Activated CD4-positive, alpha-beta memory T cell treated with anti-CD3 and anti-CD28 coated beads for 36 hours (primary cell): ENCODE measurements at regions not wholly inside any gene's neighbourhood (a gene's known extent, or its start where the extent isn't known, plus 50 kb on each side); places are given as distances from the start of the nearest gene placed in this dataset.
"Not testable (repeated sequence)": the region's sequence is repeated elsewhere in the genome, so short reads cannot be mapped to it uniquely, and the experiment has no call there.

Experiments used
- CTCF ChIA-PET: fragments of 350-600 bp; sonication (Branson Sonifier 250); formaldehyde crosslinking; loops from one replicate; lab custom pipeline; 2021; ENCODE audit warnings: antibody characterized with exemption, inconsistent platforms; lab: Charles Lee
- POLR2A ChIA-PET: fragments of 350-600 bp; sonication (Branson Sonifier 250); formaldehyde crosslinking; loops from one replicate; lab custom pipeline; 2021; ENCODE audit warnings: antibody characterized with exemption; lab: Charles Lee
- DNase-seq: peaks from one replicate; pipeline ENCODE4 v3.0.0-alpha.2; 2020
- H3K27ac Mint-ChIP-seq: one replicate; pipeline ENCODE4 v1.8.0; 2021; ENCODE audit warnings: mixed read lengths
- H3K27me3 Mint-ChIP-seq: one replicate; pipeline ENCODE4 v1.8.0; 2021; ENCODE audit warnings: mixed read lengths
- H3K36me3 Mint-ChIP-seq: one replicate; pipeline ENCODE4 v1.8.0; 2021; ENCODE audit warnings: mixed read lengths
- H3K4me1 Mint-ChIP-seq: one replicate; pipeline ENCODE4 v1.8.0; 2021; ENCODE audit warnings: low read depth, mixed read lengths
- H3K4me3 Mint-ChIP-seq: one replicate; pipeline ENCODE4 v1.8.0; 2021; ENCODE audit warnings: mild to moderate bottlenecking, mixed read lengths
- H3K9me3 Mint-ChIP-seq: one replicate; pipeline ENCODE4 v1.8.0; 2021; ENCODE audit warnings: mixed read lengths
- intact Hi-C: fragments of 100-400 bp; cut with micrococcal nuclease; formaldehyde crosslinking; loops from one replicate; pipeline ENCODE4 v1.15.1; 2023

DNA sequence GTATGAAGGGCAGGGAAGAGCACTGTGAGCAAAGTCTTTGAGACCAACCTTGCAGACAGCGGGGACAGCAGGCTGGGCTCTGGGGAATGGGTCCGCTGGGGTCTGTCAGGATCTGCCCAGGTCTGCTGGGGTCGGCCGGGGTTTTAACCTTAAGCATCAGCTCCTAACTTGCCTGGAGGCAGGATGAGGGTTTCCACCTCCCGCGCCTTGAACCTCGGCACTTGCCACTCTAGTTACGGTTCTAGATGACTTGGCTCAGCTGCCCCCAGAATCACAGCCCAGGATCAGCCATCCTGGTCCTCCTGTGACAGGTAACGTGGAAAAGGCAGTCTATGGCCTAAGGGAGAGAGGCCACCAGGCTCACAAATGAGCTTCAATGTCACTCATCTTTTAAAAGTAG lies 50.4 kb upstream of the CACUL1 start:
- H3K27ac Mint-ChIP-seq, result no peak overlapping the region
- no peak overlapping the region for H3K4me3 Mint-ChIP-seq
- no peak for DNase-seq
- ChIA-PET CTCF (no interaction called here), POLR2A (no interaction called here)
- no peaks in the 10 kb centered on the region for H3K4me1 Mint-ChIP-seq
- no peaks in the 10 kb centered on the region for H3K9me3 Mint-ChIP-seq
- intact Hi-C loops, result no loop called here
- H3K27me3 Mint-ChIP-seq, result peaks cover 1% of the 10 kb centered on the region
- H3K36me3 Mint-ChIP-seq, result no peaks in the 10 kb centered on the region

- Mint-ChIP-seq H3K9me3 (no peaks in the 10 kb centered on the region), H3K27ac (no peak overlapping the region), H3K4me3 (no peak overlapping the region), H3K36me3 (no peaks in the 10 kb centered on the region), H3K4me1 (no peaks in the 10 kb centered on the region), H3K27me3 (no peaks in the 10 kb centered on the region)
- intact Hi-C loops, result no loop called here
- CTCF ChIA-PET, result no interaction called here
- no peak for DNase-seq
- POLR2A ChIA-PET, result no interaction called here
Measured at GRCh38 chr10:118807512-118808305, 52.9 kb upstream of the CACUL1 start.

DNA sequence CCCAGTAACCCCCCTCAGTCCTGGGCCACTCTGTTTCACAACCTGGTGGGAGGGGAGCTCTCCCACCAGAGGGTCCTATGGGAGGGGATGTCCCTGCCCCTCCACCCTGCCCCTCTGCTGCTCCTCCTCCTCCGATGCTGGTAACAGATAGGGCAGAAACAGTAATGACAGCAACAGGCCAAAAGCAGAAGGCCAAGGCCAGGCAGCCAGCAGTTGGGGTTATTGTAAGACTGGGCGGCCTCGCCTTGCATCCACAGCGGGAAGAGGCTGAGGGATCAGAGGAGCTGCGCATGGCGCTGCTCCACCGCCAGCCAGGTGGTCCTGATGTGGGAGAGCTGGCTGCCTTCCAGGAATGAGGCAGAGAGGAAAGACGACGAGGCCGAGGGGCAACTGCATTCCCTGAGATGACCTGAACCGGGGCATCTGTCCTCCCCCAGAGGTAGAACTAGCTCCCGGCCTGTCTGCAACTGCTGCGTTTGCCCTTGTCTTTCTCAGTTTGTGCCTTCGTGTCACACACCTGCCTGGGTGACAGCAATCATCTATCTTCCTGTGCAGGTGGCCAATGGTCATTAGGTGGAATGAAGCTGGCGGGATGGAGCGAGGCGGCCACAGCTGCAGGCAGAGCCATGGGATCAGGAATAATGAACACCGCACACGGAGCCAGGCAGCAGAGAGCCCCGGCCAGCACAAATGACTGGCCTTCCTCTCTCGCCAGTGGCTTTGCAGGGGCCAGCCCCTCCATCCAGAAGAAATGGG lies 54.0 kb upstream of the CACUL1 start:
- POLR2A ChIA-PET, result no interaction called here
- no peak for DNase-seq
- Mint-ChIP-seq H3K27ac (no peak overlapping the region), H3K9me3 (no peaks in the 10 kb centered on the region), H3K27me3 (peaks cover 3% of the 10 kb centered on the region), H3K4me1 (no peaks in the 10 kb centered on the region), H3K36me3 (no peaks in the 10 kb centered on the region), H3K4me3 (no peak overlapping the region)
- intact Hi-C loops, result no loop called here
- CTCF ChIA-PET, result no interaction called here

DNA sequence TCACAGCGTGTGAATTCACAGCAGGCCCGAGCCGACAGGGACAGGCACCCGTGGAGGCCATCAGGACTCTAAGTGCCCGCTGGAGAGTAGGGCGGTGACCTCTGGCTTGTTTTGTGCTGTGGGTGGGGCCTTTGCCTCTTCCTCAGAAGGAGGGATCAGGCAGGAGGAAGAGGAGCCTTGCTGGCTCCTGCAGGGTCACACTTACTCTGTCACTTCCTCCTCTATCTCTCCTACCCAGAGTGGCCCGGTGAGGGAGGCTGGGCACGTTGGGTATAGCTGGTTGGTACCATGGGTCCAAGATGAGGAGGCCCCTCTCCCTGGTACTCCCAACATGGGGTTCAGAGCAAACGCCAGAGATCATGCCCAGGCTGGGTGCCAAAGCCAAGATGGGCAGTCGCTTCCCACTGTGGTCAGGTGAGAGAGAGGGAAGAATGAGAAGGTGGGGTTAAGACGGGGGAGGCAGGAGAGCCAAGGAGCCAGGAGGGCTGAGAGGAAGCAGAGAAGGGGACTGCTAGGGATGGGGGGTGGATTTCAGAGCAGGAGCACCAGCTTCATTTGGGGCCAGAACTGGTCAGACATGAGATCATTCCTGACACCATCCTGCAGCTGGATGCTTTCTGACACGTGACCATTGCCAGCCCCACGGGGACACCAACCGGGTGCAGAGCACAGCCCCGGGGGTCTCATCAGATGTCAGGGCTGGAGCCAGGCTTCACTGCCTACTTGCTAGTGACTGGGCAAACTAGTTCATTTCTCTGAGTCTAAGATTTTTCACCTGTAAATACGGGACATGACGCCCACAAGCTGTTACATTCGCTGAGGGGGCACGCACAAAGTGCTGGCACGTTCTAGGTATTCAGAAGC lies 54.8 kb upstream of the CACUL1 start:
- no peak for DNase-seq
- ChIA-PET POLR2A (no interaction called here), CTCF (no interaction called here)
- H3K27me3 Mint-ChIP-seq, result peaks cover 3% of the 10 kb centered on the region
- H3K36me3 Mint-ChIP-seq, result no peaks in the 10 kb centered on the region
- no peak overlapping the region for H3K27ac Mint-ChIP-seq
- H3K9me3 Mint-ChIP-seq, result no peaks in the 10 kb centered on the region
- H3K4me3 Mint-ChIP-seq, result no peak overlapping the region
- H3K4me1 Mint-ChIP-seq, result no peaks in the 10 kb centered on the region
- intact Hi-C loops, result no loop called here

DNA sequence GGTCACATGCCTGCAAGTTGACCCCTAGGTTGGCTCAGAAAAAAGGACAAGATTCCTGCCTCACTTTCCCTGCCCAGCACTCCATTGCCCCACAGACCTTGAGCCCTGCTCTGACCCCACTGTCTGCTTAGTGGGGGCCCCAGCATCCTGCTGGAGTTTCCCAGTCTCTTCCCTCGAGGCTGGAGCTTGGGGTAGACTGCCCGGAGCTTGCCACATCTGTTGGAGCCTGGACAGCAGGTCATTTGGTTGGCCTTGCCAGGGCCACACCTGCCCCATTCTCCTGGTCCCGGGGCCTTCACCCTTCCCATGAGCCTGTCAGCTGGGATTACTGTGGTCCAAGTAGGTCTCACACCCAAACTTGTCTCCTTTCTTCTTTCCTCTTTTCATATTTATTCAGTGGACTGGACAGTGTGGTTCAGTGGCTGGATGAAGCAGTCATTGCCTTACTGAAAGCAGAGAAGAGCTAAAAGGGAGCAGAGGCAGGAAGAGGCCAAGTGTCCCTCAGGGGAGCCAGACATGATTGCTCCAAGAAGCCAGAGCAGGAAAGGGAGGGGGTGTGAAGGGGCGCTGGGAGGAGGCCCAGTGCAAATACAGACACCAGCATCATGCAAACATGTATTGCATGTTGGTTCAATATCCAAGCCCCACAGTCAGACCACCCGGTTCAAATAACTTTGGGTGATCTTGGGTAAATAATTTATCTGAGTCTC lies 56.2 kb upstream of the CACUL1 start:
- DNase-seq, result no peak
- H3K36me3 Mint-ChIP-seq, result no peaks in the 10 kb centered on the region
- ChIA-PET POLR2A (no interaction called here), CTCF (no interaction called here)
- H3K4me3 Mint-ChIP-seq, result no peak overlapping the region
- no peaks in the 10 kb centered on the region for H3K9me3 Mint-ChIP-seq
- peaks cover 3% of the 10 kb centered on the region for H3K27me3 Mint-ChIP-seq
- H3K27ac Mint-ChIP-seq, result no peak overlapping the region
- no peaks in the 10 kb centered on the region for H3K4me1 Mint-ChIP-seq
- intact Hi-C loops, result no loop called here

- no peak for DNase-seq
- ChIA-PET CTCF (no interaction called here), POLR2A (no interaction called here)
- no peaks in the 10 kb centered on the region for H3K4me1 Mint-ChIP-seq
- no peaks in the 10 kb centered on the region for H3K36me3 Mint-ChIP-seq
- intact Hi-C loops, result no loop called here
- H3K4me3 Mint-ChIP-seq, result no peak overlapping the region
- H3K27me3 Mint-ChIP-seq, result peaks cover 3% of the 10 kb centered on the region
- H3K27ac Mint-ChIP-seq, result no peak overlapping the region
- H3K9me3 Mint-ChIP-seq, result no peaks in the 10 kb centered on the region
Measured at GRCh38 chr10:118811675-118812392, 57.1 kb upstream of the CACUL1 start.

DNA sequence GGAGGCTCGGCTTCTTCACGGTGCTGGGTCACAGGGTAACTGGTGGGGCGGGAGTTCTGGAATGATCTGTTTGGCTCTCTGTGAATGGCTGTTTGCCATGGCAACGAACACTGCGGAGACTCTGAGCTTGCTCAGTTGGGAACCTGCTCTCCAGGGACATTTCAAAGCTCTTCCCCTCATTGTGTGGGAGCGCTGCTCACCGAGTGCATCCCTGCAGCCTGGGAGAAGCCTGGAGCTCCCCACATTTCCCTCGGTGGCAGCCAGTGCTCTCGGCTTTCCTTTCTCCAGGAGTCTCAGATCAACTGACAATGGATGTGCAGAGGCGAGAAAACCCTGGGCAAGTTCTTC lies 57.6 kb upstream of the CACUL1 start:
- ChIA-PET POLR2A (no interaction called here), CTCF (no interaction called here)
- no peaks in the 10 kb centered on the region for H3K9me3 Mint-ChIP-seq
- peaks cover 3% of the 10 kb centered on the region for H3K27me3 Mint-ChIP-seq
- no peak for DNase-seq
- no peak overlapping the region for H3K4me3 Mint-ChIP-seq
- H3K36me3 Mint-ChIP-seq, result no peaks in the 10 kb centered on the region
- H3K4me1 Mint-ChIP-seq, result no peaks in the 10 kb centered on the region
- intact Hi-C loops, result no loop called here
- no peak overlapping the region for H3K27ac Mint-ChIP-seq

DNA sequence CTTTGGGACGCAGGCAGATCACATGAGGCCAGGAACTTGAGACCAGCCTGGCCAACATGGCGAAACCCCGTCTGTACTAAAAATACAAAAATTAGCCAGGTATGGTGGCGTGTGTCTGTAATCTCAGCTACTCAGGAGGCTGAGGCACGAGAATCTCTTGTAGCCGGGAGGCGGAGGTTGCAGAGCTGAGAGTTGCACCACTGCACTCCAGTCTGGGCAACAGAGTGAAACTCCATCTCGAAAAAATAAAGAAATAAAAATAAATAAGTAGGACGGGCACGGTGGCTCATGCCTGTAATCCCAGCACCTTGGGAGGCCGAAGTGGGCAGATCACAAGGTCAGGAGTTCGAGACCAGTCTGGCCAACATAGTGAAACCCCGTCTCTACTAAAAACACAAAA lies 58.2 kb upstream of the CACUL1 start:
- H3K9me3 Mint-ChIP-seq, H3K36me3 Mint-ChIP-seq, DNase-seq, POLR2A ChIA-PET, H3K27me3 Mint-ChIP-seq, CTCF ChIA-PET, H3K4me3 Mint-ChIP-seq, H3K27ac Mint-ChIP-seq, intact Hi-C loops, H3K4me1 Mint-ChIP-seq: not testable (repeated sequence)

- POLR2A ChIA-PET, result no interaction called here
- no peaks in the 10 kb centered on the region for H3K4me1 Mint-ChIP-seq
- DNase-seq, result no peak
- peaks cover 3% of the 10 kb centered on the region for H3K27me3 Mint-ChIP-seq
- no peak overlapping the region for H3K4me3 Mint-ChIP-seq
- intact Hi-C loops, result no loop called here
- H3K36me3 Mint-ChIP-seq, result no peaks in the 10 kb centered on the region
- H3K27ac Mint-ChIP-seq, result no peak overlapping the region
- H3K9me3 Mint-ChIP-seq, result no peaks in the 10 kb centered on the region
- CTCF ChIA-PET, result interaction anchor here (2.3 kb wide), 1 partner anchor 33 kb away, joined by 6 read pairs; no protein-coding TSS in a partner anchor
Measured at GRCh38 chr10:118816471-118817168, 61.9 kb upstream of the CACUL1 start.

- H3K9me3 Mint-ChIP-seq, result no peaks in the 10 kb centered on the region
- H3K4me3 Mint-ChIP-seq, result no peak overlapping the region
- ChIA-PET POLR2A (no interaction called here), CTCF (interaction anchor here (1.3 kb wide), 1 partner anchor 10 kb away, joined by 4 read pairs; no protein-coding TSS in a partner anchor)
- H3K36me3 Mint-ChIP-seq, result no peaks in the 10 kb centered on the region
- peaks cover 3% of the 10 kb centered on the region for H3K27me3 Mint-ChIP-seq
- H3K27ac Mint-ChIP-seq, result no peak overlapping the region
- no peak for DNase-seq
- H3K4me1 Mint-ChIP-seq, result no peaks in the 10 kb centered on the region
- intact Hi-C loops, result no loop called here
Measured at GRCh38 chr10:118817328-118818068, 62.7 kb upstream of the CACUL1 start.
